B cell (primary cell): ENCODE measurements at regions not wholly inside any gene's neighbourhood (a gene's known extent, or its start where the extent isn't known, plus 50 kb on each side); places are given as distances from the start of the nearest gene placed in this dataset.

Source experiments
- ATAC-seq: fragments of 200-7000 bp; cut with Tn5 transposase; one replicate; pipeline ENCODE4 v1.10.0; 2021; ENCODE audit warnings: low read depth, mild to moderate bottlenecking, moderate number of reproducible peaks, moderate library complexity
- CTCF ChIA-PET: fragments of 350-600 bp; sonication (Branson Sonifier 250); formaldehyde crosslinking; loops from one replicate; lab custom pipeline; 2021; ENCODE audit warnings: antibody characterized with exemption, inconsistent platforms; lab: Charles Lee
- POLR2A ChIA-PET: fragments of 350-600 bp; sonication (Branson Sonifier 250); formaldehyde crosslinking; loops from one replicate; lab custom pipeline; 2021; ENCODE audit warnings: antibody characterized with exemption; lab: Charles Lee
- DNase-seq: peaks from one replicate; pipeline ENCODE4 v3.0.0; 2013
- H2AFZ ChIP-seq: 2 replicates; pipeline ENCODE4 v1.6.1; 2012; ENCODE audit warnings: mild to moderate bottlenecking, low read depth, low read length; ENCODE audit not compliant: insufficient read depth, poor library complexity, severe bottlenecking
- H3K27ac ChIP-seq, 2 donors: 1 replicate in 1 of 2; 2 replicates in 1 of 2; pipeline ENCODE4 v1.5.1; 2012 to 2013; ENCODE audit warnings: low read length in 2 of 2, mild to moderate bottlenecking in 2 of 2, moderate library complexity in 1 of 2
- H3K27me3 ChIP-seq, 4 experiments: fragments of 200-600 bp in 1 of 4; sonication (generic) in 1 of 4; replicated peaks in 1 of 4; 1 replicate in 2 of 4; 2 replicates in 2 of 4; pipeline versions ENCODE4 v1.6.1 to v1.7.0; 2013 to 2016; ENCODE audit warnings: low read length in 3 of 4, mild to moderate bottlenecking in 2 of 4, mixed read lengths in 1 of 4, moderate library complexity in 1 of 4; ENCODE audit not compliant: insufficient read depth in 4 of 4, control insufficient read depth in 3 of 4; ENCODE audit errors: control extremely low read depth in 1 of 4
- H3K36me3 ChIP-seq, 2 experiments: replicated peaks in 1 of 2; 1 replicate in 1 of 2; 2 replicates in 1 of 2; pipeline versions ENCODE4 v1.6.1 to v1.7.1; 2013; ENCODE audit warnings: low read length in 1 of 2; ENCODE audit not compliant: insufficient read depth in 2 of 2, control insufficient read depth in 1 of 2; ENCODE audit errors: control extremely low read depth in 1 of 2, extremely low read depth in 1 of 2
- H3K4me1 ChIP-seq, 2 donors: fragments of 200-600 bp in 1 of 2; sonication (generic) in 1 of 2; 1 replicate in 1 of 2; 2 replicates in 1 of 2; pipeline versions ENCODE4 v1.5.1 to v1.6.1; 2013 to 2017; ENCODE audit warnings: low read length in 2 of 2; ENCODE audit not compliant: control insufficient read depth in 2 of 2, insufficient read depth in 2 of 2
- H3K4me2 ChIP-seq: replicated peaks from 2 replicates; pipeline ENCODE3; 2012; ENCODE audit warnings: mild to moderate bottlenecking, low read depth, low read length; ENCODE audit not compliant: poor library complexity, severe bottlenecking
- H3K4me3 ChIP-seq, 5 experiments: fragments of 200-600 bp in 1 of 5; sonication (generic) in 1 of 5; 1 replicate in 3 of 5; 2 replicates in 2 of 5; pipeline versions ENCODE4 v1.5.1 to v1.7.0; 2011 to 2016; ENCODE audit warnings: low read length in 4 of 5, mild to moderate bottlenecking in 4 of 5, low read depth in 2 of 5, control low read depth in 1 of 5, moderate library complexity in 1 of 5; ENCODE audit not compliant: insufficient read depth in 1 of 5; ENCODE audit errors: control extremely low read depth in 1 of 5, extremely low read depth in 1 of 5
- H3K79me2 ChIP-seq: fragments of 200-600 bp; sonication (generic); one replicate; pipeline ENCODE4 v1.6.0; 2016; ENCODE audit warnings: low read length; ENCODE audit not compliant: control insufficient read depth, insufficient read depth
- H3K9ac ChIP-seq: fragments of 200-600 bp; sonication (generic); 2 replicates; pipeline ENCODE4 v1.6.1; 2017; ENCODE audit warnings: mild to moderate bottlenecking, low read length, moderate library complexity
- H3K9me3 ChIP-seq, 3 donors: one replicate each; pipeline versions ENCODE4 v1.6.1 to v1.7.1; 2013; ENCODE audit warnings: low read length in 2 of 3; ENCODE audit not compliant: control insufficient read depth in 2 of 3, insufficient read depth in 1 of 3; ENCODE audit errors: control extremely low read depth in 1 of 3
- H4K20me1 ChIP-seq: 2 replicates; pipeline ENCODE4 v1.6.0; 2012; ENCODE audit warnings: mild to moderate bottlenecking, low read length; ENCODE audit not compliant: insufficient read depth, control insufficient read depth, poor library complexity, severe bottlenecking
- H3K27ac Mint-ChIP-seq: one replicate; pipeline ENCODE4 v1.8.0; 2021; ENCODE audit warnings: mixed read lengths
- H3K27me3 Mint-ChIP-seq: one replicate; pipeline ENCODE4 v1.8.0; 2021; ENCODE audit warnings: mixed read lengths
- H3K4me1 Mint-ChIP-seq: one replicate; pipeline ENCODE4 v1.8.0; 2021; ENCODE audit warnings: mixed read lengths
- H3K4me3 Mint-ChIP-seq: one replicate; pipeline ENCODE4 v1.8.0; 2021; ENCODE audit warnings: mixed read lengths
- H3K9me3 Mint-ChIP-seq: one replicate; pipeline ENCODE4 v1.8.0; 2022; ENCODE audit warnings: mixed read lengths; ENCODE audit not compliant: insufficient read depth
- CTCF ChIP-seq: fragments of 200-600 bp; IDR thresholded peaks from one replicate; pipeline ENCODE4 v1.8.0; 2022; ENCODE audit warnings: antibody characterized with exemption, mild to moderate bottlenecking
- EZH2 ChIP-seq: IDR thresholded peaks from 2 replicates; pipeline ENCODE4 v1.6.1; 2012; ENCODE audit warnings: borderline replicate concordance, low read depth, mild to moderate bottlenecking, moderate library complexity, low read length; ENCODE audit not compliant: insufficient read depth, poor library complexity, severe bottlenecking
- whole genome bisulfite sequencing: methylation state at CpG from one replicate; pipeline ENCODE4 v1.1.5; 2013; ENCODE audit warnings: missing lambda C conversion rate; ENCODE audit not compliant: insufficient coverage; 5-methylcytosine and 5-hydroxymethylcytosine counted together
- intact Hi-C: fragments of 100-400 bp; cut with micrococcal nuclease; formaldehyde crosslinking; loops from one replicate; pipeline ENCODE4 v1.10.0; 2022

- H3K4me3 Mint-ChIP-seq = no peak overlapping the region
- no CpG with 5 or more reads among the region's 2 CpGs for WGBS
- no peaks in the 10 kb centered on the region for H3K4me1 ChIP-seq
- no peaks in the 10 kb centered on the region for H3K27me3 ChIP-seq
- no peaks in the 10 kb centered on the region for H3K4me1 Mint-ChIP-seq
- no peak for TF ChIP-seq EZH2
- no peak for TF ChIP-seq CTCF
- no peak for ATAC-seq
- H3K4me2 ChIP-seq = no peak overlapping the region
- H3K9ac ChIP-seq = no peak overlapping the region
- no peaks in the 10 kb centered on the region for H3K36me3 ChIP-seq
- H3K9me3 Mint-ChIP-seq = no peaks in the 10 kb centered on the region
- no peak overlapping the region for H2AFZ ChIP-seq
- no peaks in the 10 kb centered on the region for H3K79me2 ChIP-seq
- no peaks in the 10 kb centered on the region for H4K20me1 ChIP-seq
- no peak overlapping the region for H3K27ac Mint-ChIP-seq
- H3K27me3 Mint-ChIP-seq = no peaks in the 10 kb centered on the region
- no peaks in the 10 kb centered on the region for H3K9me3 ChIP-seq
- ChIA-PET POLR2A (no interaction called here), CTCF (no interaction called here)
- H3K27ac ChIP-seq = no peak overlapping the region
- intact Hi-C loops = no loop called here
- H3K4me3 ChIP-seq = no peak overlapping the region
- no peak for DNase-seq
Observed at GRCh38 chr6:139857143-139857542, 482.7 kb upstream of the CITED2 start.

GRCh38 chr6:139856562-139856961, 482.1 kb upstream of the CITED2 start:
- no peaks in the 10 kb centered on the region for H3K36me3 ChIP-seq
- ChIA-PET POLR2A (no interaction called here), CTCF (no interaction called here)
- H2AFZ ChIP-seq = no peak overlapping the region
- H3K79me2 ChIP-seq = no peaks in the 10 kb centered on the region
- no peak overlapping the region for H3K27ac ChIP-seq
- Mint-ChIP-seq H3K9me3 (no peaks in the 10 kb centered on the region), H3K27me3 (no peaks in the 10 kb centered on the region), H3K27ac (no peak overlapping the region), H3K4me3 (no peak overlapping the region), H3K4me1 (no peaks in the 10 kb centered on the region)
- no CpG with 5 or more reads among the region's 1 CpG for WGBS
- no peak overlapping the region for H3K9ac ChIP-seq
- ATAC-seq (no peak), DNase-seq (no peak)
- no peaks in the 10 kb centered on the region for H3K4me1 ChIP-seq
- H3K4me2 ChIP-seq = no peak overlapping the region
- no peak for TF ChIP-seq CTCF
- no peak for TF ChIP-seq EZH2
- no peaks in the 10 kb centered on the region for H4K20me1 ChIP-seq
- intact Hi-C loops = no loop called here
- no peaks in the 10 kb centered on the region for H3K9me3 ChIP-seq
- no peaks in the 10 kb centered on the region for H3K27me3 ChIP-seq
- no peak overlapping the region for H3K4me3 ChIP-seq
